Inferior parietal cortex (tissue), 1 donor: ENCODE measurements at regions not wholly inside any gene's neighbourhood (a gene's known extent, or its start where the extent isn't known, plus 50 kb on each side); places are given as distances from the start of the nearest gene placed in this dataset.
"Not testable (repeated sequence)": the region's sequence is repeated elsewhere in the genome, so short reads cannot be mapped to it uniquely, and the experiment has no call there.

Experiments used
- DNase-seq: peaks from one replicate; pipeline ENCODE4 v3.0.0-alpha.2; 2016; ENCODE audit errors: extremely low spot score

GRCh38 chr14:49243777-49244176 is 342.4 kb downstream of the RPS29 start:
- DNase-seq: not testable (repeated sequence)

DNA sequence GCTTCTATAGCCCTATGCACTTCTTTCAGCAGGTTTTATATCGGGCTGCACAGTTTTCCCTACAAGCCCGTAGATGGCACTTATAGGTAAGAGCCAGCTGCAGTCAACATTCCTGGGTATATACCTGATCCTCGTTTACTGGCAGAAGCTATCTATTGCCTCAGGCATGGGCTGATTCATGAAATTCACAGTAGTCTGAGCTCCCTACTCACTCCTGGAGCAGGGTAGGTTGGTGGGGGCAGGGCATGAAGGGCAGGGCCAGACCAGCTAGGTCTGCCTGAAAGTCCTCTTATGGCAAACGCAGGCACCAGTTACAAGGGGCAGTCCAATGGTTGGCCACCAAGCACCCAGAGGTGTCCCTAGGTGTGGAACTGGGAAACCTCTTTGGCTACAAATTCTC is 345.8 kb downstream of the RPS29 start:
- DNase-seq: no peak

DNA sequence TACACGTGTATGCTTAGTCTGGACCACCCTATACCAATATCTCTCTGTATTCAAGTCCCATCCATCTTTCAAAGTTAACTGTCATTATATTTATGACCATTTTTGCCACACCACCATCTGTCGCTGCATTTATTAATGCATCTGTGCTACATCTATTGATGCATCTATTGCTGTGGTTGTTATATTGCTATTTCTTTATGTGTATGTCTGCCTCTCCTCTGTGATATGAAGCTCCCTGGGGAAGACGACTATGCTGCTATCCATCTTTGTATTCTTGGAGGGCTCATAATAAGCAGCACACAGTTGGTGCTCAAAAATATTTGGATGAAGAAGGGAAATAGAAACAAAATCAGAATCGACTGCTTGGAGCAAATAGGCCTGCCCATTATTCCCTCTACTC is 357.6 kb downstream of the RPS29 start:
- DNase-seq: no peak

DNA sequence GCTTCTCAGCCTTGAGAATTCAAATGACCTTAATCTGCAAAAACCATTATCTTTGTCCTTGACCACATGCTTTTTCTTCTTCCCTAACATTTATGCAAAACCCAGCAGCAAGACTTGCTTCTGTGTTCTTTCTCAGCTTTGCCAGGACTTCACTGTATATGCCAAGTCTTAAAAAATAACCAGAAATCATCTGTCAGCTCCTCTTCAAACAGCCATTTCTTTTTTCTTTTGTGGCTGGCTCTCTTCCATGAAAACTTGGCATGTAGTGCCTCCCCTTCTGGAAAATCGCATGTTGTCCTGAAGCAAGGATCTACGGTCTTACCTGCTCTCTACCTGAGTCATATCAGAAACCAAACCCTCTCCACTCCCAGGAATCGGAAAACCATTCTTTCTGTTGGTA is 364.9 kb downstream of the RPS29 start:
- no peak for DNase-seq

DNA sequence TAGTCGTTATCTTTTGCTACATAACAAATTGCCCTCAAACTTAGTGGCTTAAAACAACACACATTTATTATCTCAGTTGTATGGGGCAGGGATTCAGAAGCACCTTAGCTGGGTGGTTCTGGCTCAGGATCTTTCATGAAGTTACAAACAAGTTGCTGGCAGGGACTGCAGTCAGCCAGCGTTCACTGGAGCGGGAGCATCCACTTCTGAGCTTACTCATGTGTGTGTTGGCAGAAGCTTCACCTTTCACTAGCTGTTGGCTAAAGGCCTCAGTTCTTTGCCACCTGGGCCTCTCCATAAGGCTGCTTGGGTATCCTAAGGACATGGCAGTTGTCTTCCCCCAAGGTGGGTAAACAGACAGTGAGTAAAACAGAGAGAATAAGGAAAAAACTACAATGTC is 365.7 kb downstream of the RPS29 start:
- no peak for DNase-seq

DNA sequence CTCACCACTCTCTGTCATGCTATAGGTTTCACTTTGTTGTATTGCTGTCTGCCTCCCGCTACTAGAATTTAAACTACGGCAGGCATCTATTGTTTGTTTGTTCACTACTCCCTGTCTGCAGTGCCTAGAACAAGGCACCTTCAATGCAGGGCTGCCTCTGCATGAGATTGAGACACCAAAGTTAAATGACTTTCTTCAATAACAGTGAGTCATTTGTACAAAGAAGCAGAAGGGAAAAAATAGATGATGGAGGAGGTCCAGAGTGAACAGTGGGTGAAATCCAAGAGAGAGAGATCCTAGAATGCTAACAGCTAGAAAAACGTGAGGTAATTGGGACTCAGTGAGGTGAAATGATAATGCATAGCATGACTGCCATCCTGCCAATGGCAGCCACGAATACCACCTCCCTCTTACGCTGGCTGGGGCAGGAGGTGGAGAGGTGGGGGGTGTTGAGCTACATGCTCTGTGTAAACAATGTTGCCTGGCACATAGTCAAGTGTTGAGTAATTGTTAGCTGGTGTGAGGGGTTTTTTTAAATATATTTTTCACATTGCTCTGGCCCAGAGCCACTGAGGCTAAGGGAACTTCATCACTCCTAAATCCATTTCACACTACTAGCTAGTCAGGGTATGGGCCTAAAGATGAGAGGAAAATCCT is 367.6 kb downstream of the RPS29 start:
- peak; percentile 46 for DNase-seq

GRCh38 chr14:49212721-49213120 is 373.5 kb downstream of the RPS29 start:
- DNase-seq: no peak

- DNase-seq: no peak
Measured at GRCh38 chr14:49209416-49209815, 376.8 kb downstream of the RPS29 start.

DNA sequence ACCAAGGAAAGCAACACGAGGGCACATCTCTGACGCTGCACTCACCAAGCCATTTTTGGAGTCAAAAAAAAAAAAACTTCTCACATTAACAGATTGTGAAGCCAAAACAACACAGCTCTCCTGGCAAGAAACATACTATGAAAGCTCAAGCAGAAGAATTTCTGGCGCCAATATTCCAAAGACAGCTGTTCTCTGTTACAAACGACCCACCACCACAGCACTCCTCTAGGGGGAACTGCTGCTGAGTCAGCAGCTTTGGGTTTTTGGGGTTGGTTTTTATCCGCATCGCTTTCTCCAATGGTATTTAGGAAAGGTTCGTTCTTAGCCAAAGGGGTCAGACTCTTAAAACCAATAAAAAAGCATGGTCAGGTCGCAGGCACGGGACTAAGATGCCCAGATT is 379.4 kb downstream of the RPS29 start:
- DNase-seq: no peak

DNA sequence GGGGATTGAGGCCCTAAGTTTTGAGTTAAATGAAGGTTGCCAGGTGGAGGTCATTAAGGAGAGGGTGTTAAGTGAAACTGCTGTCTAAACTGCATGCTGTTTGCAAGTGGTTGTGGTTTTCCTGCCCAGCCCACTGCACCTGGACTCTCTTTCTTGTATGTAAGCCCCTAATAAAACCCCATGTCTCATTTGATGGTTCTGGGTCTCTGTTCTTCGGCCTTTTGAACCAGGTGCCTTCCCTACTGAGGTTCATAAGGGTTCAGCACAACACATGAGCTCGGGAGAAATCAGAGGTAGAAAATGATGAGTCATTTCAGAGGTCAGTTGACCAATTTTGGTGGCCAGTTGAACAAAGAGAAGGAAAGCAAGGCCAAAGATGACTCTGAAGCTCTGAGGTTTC is 382.5 kb downstream of the RPS29 start:
- DNase-seq: no peak

DNA sequence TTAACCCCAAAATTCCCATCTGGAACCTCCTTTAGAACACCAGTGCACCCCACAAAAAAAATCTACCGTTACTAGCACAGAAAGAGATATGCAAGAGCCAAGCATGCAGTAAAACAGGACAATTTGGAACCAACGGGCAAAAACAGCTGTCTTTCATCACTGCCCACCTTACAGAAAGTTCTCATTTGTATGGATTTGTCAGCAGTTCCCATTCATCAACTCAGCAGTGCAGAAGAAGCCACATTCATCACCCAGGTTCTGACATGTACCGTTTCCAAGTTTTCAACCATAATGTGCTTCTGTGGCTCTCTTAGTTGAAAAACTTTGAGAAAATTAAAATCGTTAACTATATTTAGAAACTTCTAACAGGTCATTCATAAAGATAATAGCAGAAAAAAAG is 387.0 kb downstream of the RPS29 start:
- DNase-seq: no peak

DNA sequence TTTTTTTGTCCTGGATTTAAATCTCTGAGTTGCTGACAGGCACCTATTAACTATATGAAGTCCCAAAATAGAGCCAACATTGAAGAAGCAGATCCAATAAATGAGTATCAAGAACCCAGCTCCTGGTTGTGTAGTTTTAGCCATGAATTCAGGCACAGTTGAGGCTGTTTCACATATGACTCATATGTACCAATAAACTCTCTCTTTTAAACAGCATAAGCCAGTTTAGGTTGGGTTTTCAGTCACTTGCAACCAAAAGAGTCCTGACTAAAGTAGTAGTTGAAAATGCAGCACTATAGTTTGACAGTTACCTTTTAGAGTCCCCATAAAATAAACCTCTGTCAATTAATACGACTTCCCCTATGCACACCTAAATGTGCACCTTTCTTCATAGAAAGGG is 389.9 kb downstream of the RPS29 start:
- no peak for DNase-seq

DNA sequence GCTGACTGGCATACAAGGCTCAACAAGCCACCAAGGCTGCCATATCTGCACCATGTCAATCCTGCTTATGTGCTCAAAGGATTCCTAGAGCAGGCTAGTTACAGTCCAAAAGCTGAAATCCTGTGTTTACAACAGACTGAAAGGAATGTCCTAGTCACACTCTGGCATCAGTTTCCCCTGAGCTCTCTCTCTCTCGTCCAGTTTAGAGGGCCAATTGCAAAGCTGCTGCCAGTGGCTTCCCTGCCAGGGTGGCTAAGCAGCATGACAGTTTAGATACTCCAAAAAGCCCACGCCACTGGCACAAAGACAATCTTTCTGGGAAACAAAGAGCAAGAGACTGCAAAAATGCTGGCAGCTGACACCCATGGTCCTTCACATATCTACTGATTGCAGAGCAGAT is 392.1 kb downstream of the RPS29 start:
- peak; percentile 48 for DNase-seq

DNA sequence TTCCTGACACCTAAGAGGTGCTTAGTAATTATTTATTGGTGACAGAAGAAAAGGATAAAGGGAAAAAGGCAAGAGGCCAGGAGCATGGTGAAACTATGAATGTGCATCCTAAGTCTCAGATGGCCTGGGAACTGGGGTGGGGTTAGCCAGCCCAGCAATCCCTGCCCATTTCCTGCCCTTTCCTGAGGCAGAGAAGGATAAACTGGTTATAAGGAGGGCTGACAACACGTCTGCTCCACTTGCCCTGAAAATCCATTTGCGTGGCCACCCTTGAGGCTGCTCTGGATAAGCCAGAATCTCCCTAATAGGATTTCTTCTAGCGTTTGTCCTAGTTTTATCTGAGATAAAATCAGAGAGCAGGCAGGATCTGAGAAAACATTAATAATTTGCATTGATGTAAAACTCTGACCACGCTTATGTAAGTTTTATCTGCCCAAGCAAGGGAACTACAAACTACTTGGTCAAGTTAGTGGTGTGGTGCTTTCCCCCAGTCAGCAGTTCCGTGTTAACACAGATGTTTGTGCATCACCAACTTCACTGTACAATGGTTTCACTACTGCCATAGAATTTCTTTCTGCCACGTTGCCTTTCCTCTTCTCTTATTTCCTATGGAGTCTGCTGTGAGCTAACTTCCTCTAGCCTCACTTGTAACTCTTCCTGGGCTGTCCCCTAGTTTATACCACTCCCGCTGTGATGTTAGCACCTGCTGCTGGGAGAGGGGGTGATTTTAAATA is 392.7 kb downstream of the RPS29 start:
- no peak for DNase-seq

- no peak for DNase-seq
Measured at GRCh38 chr14:49191380-49191779, 394.8 kb downstream of the RPS29 start.

DNA sequence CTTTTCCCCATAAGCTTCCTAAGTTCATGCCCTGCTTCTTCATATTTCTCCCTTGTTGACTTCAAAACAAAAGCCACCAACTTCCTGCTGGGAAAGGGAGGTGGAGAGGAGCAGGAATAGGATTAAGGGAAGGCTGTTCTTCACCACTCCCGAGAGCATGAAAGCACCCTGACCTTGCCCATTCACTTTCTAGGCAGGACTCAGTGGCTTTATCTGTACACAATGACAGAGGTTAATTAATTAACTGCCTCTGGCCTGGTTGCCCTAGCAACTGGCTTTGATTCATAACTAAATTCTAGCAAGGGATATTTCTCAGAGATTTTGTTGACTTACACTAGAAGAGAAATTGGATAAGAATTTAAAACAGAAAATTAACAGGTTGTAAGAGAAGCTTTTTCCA is 396.8 kb downstream of the RPS29 start:
- DNase-seq: no peak

DNA sequence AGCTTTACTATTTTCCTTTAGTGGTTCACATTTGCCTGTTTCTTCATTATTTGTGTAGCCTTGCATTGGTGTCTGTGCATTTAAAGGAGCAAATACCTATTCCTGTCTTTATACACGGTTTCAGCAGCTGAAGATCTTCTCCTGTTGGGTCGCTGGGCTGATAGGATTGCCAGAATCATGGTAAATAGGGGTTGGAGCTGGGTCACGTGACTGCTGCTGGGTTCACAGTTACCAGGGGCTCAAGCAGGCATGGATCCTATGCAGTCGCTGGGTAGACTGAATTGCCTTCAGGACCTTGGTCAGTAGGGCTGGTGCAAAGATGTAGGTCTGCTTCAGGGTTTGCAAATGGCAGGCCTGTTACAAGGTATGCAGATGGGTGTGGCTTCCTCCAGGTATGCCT is 398.4 kb downstream of the RPS29 start:
- DNase-seq: no peak

DNA sequence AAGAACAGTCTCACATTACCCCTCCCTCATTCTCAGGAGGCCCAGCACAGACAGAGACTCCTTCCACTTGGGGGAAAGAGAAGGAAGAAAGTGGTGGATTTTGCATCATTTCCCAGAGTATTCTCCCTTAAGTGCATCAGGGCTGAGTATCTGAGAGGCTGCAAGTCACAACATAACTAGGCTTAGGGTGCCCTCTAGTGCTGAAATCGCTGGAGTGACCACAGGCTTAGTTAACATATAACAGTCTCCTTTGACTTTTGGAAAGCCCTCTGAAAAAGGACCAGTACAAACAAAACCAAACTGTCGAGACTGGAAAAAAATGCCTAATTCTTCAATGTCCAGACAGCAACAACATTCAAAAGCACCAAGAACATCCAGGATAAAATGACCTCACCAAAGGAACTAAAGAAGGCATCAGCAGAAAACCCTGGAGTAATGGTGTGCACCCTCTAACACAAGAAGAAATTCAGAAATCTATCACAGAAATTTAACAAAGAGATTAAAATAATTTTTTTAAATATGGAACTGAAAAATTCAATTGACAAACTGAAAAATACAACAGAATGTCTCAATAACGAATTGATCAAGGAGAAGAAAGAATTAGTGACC is 412.3 kb downstream of the RPS29 start:
- DNase-seq: peak; percentile 9

GRCh38 chr14:49164074-49164473 is 422.1 kb downstream of the RPS29 start:
- no peak for DNase-seq

DNA sequence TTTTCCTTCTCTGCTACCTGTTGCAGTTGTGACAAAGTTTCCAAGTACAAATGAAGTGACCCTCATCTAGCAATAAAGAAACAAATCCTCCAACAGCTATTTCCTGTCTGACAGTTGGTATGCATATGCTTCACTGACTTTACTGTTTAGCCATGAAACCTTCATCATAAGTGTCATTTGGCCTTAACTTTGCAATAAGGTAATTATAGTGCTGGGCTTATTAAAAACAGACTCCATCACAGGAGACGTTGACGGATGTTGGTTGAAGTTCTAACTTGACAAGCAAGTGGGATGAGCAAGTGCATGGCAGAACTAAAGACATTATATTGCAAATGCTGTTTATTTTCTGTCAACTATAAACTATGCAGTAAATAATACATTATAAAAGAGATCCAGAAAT is 425.2 kb downstream of the RPS29 start:
- no peak for DNase-seq

GRCh38 chr14:49159081-49159480 is 427.1 kb downstream of the RPS29 start:
- DNase-seq: no peak

DNA sequence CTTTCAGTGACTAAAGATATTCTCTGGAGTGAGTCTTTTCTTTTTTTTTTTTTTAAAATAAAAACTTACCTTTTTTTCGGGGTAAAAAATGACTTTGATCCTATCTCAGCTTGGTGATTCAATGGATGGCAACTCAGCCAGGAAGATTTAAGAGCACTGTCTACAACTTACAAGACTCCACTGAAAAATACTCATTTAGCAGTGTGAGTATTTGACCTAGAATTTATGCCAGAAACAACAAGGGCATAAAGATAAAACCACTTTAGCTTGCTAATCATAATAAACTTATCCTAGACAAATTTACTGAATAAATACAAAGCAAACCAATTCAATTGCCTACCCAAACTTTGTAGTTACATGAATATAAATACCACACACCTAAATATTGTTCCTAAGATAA is 446.6 kb downstream of the RPS29 start:
- DNase-seq: no peak

DNA sequence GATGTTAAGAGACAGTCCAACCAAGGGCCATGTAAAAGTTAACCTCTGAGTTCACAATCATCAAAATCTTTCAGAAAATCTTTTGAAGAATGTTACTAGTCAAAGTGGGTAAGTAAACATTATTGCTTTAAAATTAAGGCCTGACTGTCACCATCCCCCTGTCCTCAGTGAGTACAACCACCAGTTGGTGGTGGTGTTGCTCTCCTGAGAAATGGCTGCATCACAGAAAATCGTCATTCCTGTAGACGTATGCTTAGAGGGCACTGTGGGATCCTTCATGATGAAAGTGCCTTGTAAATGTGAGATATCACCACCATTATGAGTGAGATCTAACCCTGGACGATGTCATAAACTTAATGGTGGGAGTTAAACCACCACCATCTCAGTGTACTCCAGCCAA is 451.2 kb downstream of the RPS29 start:
- DNase-seq: no peak
